ENCODE measurements at regions not wholly inside any gene's neighbourhood (a gene's known extent, or its start where the extent isn't known, plus 50 kb on each side); places are given as distances from the start of the nearest gene placed in this dataset.

DNA sequence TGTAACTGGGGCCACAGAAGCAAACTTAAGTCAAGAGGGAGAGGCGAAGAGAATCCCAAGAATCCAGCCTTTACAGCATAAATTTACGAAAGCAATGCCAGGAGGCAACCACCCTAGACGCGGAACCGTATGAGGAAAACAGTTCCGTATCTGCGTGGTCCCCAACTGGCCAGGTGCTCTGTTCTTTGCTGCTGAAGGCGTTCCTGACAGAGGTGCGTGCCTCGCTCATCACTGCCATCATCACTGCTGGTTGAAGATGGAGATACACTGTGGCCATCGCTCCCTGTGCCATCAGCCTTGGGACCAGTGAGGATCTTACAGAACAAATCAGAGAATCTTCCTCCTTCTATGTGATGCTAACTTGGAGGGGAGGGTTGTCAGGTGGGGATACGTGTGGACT is 270.5 kb upstream of the B3GAT1 start:
- TF ChIP-seq, protein P1, sequence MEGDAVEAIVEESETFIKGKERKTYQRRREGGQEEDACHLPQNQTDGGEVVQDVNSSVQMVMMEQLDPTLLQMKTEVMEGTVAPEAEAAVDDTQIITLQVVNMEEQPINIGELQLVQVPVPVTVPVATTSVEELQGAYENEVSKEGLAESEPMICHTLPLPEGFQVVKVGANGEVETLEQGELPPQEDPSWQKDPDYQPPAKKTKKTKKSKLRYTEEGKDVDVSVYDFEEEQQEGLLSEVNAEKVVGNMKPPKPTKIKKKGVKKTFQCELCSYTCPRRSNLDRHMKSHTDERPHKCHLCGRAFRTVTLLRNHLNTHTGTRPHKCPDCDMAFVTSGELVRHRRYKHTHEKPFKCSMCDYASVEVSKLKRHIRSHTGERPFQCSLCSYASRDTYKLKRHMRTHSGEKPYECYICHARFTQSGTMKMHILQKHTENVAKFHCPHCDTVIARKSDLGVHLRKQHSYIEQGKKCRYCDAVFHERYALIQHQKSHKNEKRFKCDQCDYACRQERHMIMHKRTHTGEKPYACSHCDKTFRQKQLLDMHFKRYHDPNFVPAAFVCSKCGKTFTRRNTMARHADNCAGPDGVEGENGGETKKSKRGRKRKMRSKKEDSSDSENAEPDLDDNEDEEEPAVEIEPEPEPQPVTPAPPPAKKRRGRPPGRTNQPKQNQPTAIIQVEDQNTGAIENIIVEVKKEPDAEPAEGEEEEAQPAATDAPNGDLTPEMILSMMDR (IDR thresholded peaks at IDR 0.05): no peak
- no peak for TF ChIP-seq POLR2A (IDR thresholded peaks at IDR 0.05)

Measured in thyroid gland (tissue), 4 donors.